IMR-90 (cell line): ENCODE measurements at regions not wholly inside any gene's neighbourhood (a gene's known extent, or its start where the extent isn't known, plus 50 kb on each side); places are given as distances from the start of the nearest gene placed in this dataset.
A peak's percentile ranks its signal among the peaks of the same experiment; 100 is the strongest.

Source experiments
- ATAC-seq: fragments of 200-7000 bp; cut with Tn5 transposase; 2 replicates; pipeline ENCODE4 v1.9.1; 2020; ENCODE audit warnings: low read depth, mild to moderate bottlenecking, moderate library complexity
- BruUV-seq: library from RNA; stranded (reverse); fragments of 400-500 nt; replicated peaks from 2 replicates; lab custom pipeline; 2021; lab: Mats Ljungman, UMichigan
- CTCF ChIA-PET: fragments of 300-600 bp; formaldehyde crosslinking; extraction: SDS; loops from one replicate; lab custom pipeline; 2021; ENCODE audit warnings: antibody characterized with exemption; lab: Yijun Ruan, JAX
- POLR2A ChIA-PET: fragments of 300-600 bp; sonication (Branson Sonifier 250); formaldehyde crosslinking; loops from one replicate; lab custom pipeline; 2022; ENCODE audit warnings: antibody characterized with exemption; ENCODE audit not compliant: unreplicated experiment; lab: Charles Lee
- DNase-seq: peaks from one replicate; pipeline ENCODE4 v3.0.0; 2013
- H2AFZ ChIP-seq: replicated peaks from 2 replicates; pipeline ENCODE3; 2013; ENCODE audit warnings: low read length, mild to moderate bottlenecking; ENCODE audit not compliant: poor library complexity
- H2AK5ac ChIP-seq: 2 replicates; pipeline ENCODE4 v1.6.1; 2013; ENCODE audit warnings: low read depth, low read length, inconsistent platforms
- H2AK9ac ChIP-seq: replicated peaks from 2 replicates; pipeline ENCODE3; 2013; ENCODE audit warnings: mild to moderate bottlenecking, low read depth, low read length, moderate library complexity; ENCODE audit not compliant: poor library complexity
- H2BK120ac ChIP-seq: 2 replicates; pipeline ENCODE4 v1.6.1; 2013; ENCODE audit warnings: low read depth, low read length, inconsistent platforms
- H2BK15ac ChIP-seq: 3 replicates; pipeline ENCODE4 v1.6.1; 2013; ENCODE audit warnings: low read depth, low read length, inconsistent platforms
- H2BK20ac ChIP-seq: 2 replicates; pipeline ENCODE4 v1.6.1; 2013; ENCODE audit warnings: low read depth, mild to moderate bottlenecking, inconsistent platforms, low read length, moderate library complexity
- H2BK5ac ChIP-seq: 2 replicates; pipeline ENCODE4 v1.6.1; 2013; ENCODE audit warnings: mild to moderate bottlenecking, low read depth, low read length, inconsistent platforms; ENCODE audit not compliant: poor library complexity, severe bottlenecking
- H3K14ac ChIP-seq: replicated peaks from 2 replicates; pipeline ENCODE4 v1.6.1; 2013; ENCODE audit warnings: low read depth, low read length, inconsistent platforms
- H3K18ac ChIP-seq: 2 replicates; pipeline ENCODE4 v1.6.1; 2013; ENCODE audit warnings: low read depth, low read length, control low read depth
- H3K23ac ChIP-seq: 2 replicates; pipeline ENCODE4 v1.6.1; 2013; ENCODE audit warnings: low read depth, low read length, inconsistent platforms
- H3K27ac ChIP-seq: 2 replicates; pipeline ENCODE4 v1.5.1; 2013; ENCODE audit warnings: mild to moderate bottlenecking, control low read depth, low read length; ENCODE audit not compliant: insufficient read depth
- H3K27me3 ChIP-seq: 2 replicates; pipeline ENCODE4 v1.6.1; 2013; ENCODE audit warnings: low read length; ENCODE audit not compliant: control insufficient read depth, insufficient read depth
- H3K36me3 ChIP-seq: 2 replicates; pipeline ENCODE4 v1.6.1; 2013; ENCODE audit warnings: low read length, mixed read lengths; ENCODE audit not compliant: control insufficient read depth, insufficient read depth
- H3K4ac ChIP-seq: 2 replicates; pipeline ENCODE4 v1.6.1; 2013; ENCODE audit warnings: low read depth, low read length, inconsistent platforms
- H3K4me1 ChIP-seq: 2 replicates; pipeline ENCODE4 v1.6.1; 2013; ENCODE audit warnings: low read length, mixed read lengths; ENCODE audit not compliant: control insufficient read depth, insufficient read depth
- H3K4me2 ChIP-seq: 2 replicates; pipeline ENCODE4 v1.6.1; 2013; ENCODE audit warnings: low read depth, mild to moderate bottlenecking, control low read depth, low read length, moderate library complexity
- H3K4me3 ChIP-seq: 2 replicates; pipeline ENCODE4 v1.5.1; 2013; ENCODE audit warnings: low read depth, mild to moderate bottlenecking, control low read depth, low read length, moderate library complexity; ENCODE audit not compliant: insufficient read depth
- H3K56ac ChIP-seq: 2 replicates; pipeline ENCODE4 v1.6.1; 2013; ENCODE audit warnings: low read length, inconsistent platforms; ENCODE audit not compliant: insufficient read depth; ENCODE audit errors: extremely low read depth
- H3K79me1 ChIP-seq, 2 experiments: 2 replicates each; pipeline ENCODE4 v1.6.1; 2013; ENCODE audit warnings: low read length in 2 of 2, inconsistent platforms in 1 of 2, low read depth in 1 of 2
- H3K9ac ChIP-seq: 2 replicates; pipeline ENCODE4 v1.6.1; 2013; ENCODE audit warnings: low read depth, low read length, control low read depth
- H3K9me1 ChIP-seq: 2 replicates; pipeline ENCODE4 v1.6.1; 2013; ENCODE audit warnings: low read length, inconsistent platforms; ENCODE audit not compliant: insufficient read depth
- H3K9me3 ChIP-seq: 2 replicates; pipeline ENCODE4 v1.6.1; 2013; ENCODE audit warnings: low read length; ENCODE audit not compliant: control insufficient read depth, insufficient read depth
- H4K20me1 ChIP-seq: 2 replicates; pipeline ENCODE4 v1.6.1; 2013; ENCODE audit warnings: low read length, inconsistent platforms; ENCODE audit not compliant: insufficient read depth
- H4K5ac ChIP-seq: 2 replicates; pipeline ENCODE4 v1.6.1; 2013; ENCODE audit warnings: mild to moderate bottlenecking, low read depth, low read length, control low read depth
- H4K8ac ChIP-seq, 2 experiments: 2 replicates each; pipeline ENCODE4 v1.6.1; 2013; ENCODE audit warnings: low read depth in 2 of 2, low read length in 2 of 2, control low read depth in 1 of 2, inconsistent platforms in 1 of 2
- H4K91ac ChIP-seq: 2 replicates; pipeline ENCODE4 v1.6.1; 2013; ENCODE audit warnings: low read depth, low read length, inconsistent platforms; ENCODE audit not compliant: insufficient read depth
- BHLHE40 ChIP-seq: fragments of 150-350 bp; IDR thresholded peaks from 2 replicates; pipeline ENCODE4 v1.6.1; 2016; ENCODE audit warnings: mild to moderate bottlenecking, low read depth, low read length
- CEBPB ChIP-seq: IDR thresholded peaks from 2 replicates; pipeline ENCODE4 v1.6.1; 2012; ENCODE audit warnings: low read depth, low read length, improper control_type of control experiment
- CHD1 ChIP-seq: IDR thresholded peaks from 2 replicates; pipeline ENCODE4 v1.6.1; 2012; ENCODE audit warnings: low read depth, low read length, improper control_type of control experiment
- CTCF ChIP-seq: conservative IDR thresholded peaks from 2 replicates; pipeline ENCODE4 v1.5.1; 2012; ENCODE audit warnings: mild to moderate bottlenecking, low read depth, low read length, improper control_type of control experiment
- ELK1 ChIP-seq: fragments of 150-350 bp; IDR thresholded peaks from 2 replicates; pipeline ENCODE4 v1.6.1; 2016; ENCODE audit warnings: low read depth, mild to moderate bottlenecking, low read length, moderate library complexity, borderline replicate concordance
- FOS ChIP-seq: fragments of 150-350 bp; IDR thresholded peaks from 2 replicates; pipeline ENCODE4 v1.6.1; 2016; ENCODE audit warnings: low read depth, low read length
- MAFK ChIP-seq: IDR thresholded peaks from 2 replicates; pipeline ENCODE4 v1.6.1; 2012; ENCODE audit warnings: low read depth, low read length, improper control_type of control experiment
- MAZ ChIP-seq: IDR thresholded peaks from 2 replicates; pipeline ENCODE4 v1.6.1; 2012; ENCODE audit warnings: low read depth, mild to moderate bottlenecking, low read length, improper control_type of control experiment, moderate library complexity, borderline replicate concordance
- MXI1 ChIP-seq: IDR thresholded peaks from 2 replicates; pipeline ENCODE4 v1.6.1; 2012; ENCODE audit warnings: low read depth, mild to moderate bottlenecking, low read length, moderate library complexity, borderline replicate concordance
- NFE2L2 ChIP-seq: fragments of 150-350 bp; IDR thresholded peaks from 2 replicates; pipeline ENCODE4 v1.6.1; 2016; ENCODE audit warnings: low read depth, mild to moderate bottlenecking, low read length
- POLR2A ChIP-seq: IDR thresholded peaks from 2 replicates; pipeline ENCODE4 v1.6.1; 2012; ENCODE audit warnings: mild to moderate bottlenecking, low read depth, low read length
- RAD21 ChIP-seq: IDR thresholded peaks from 2 replicates; pipeline ENCODE4 v1.6.1; 2012; ENCODE audit warnings: low read length, improper control_type of control experiment
- RCOR1 ChIP-seq: IDR thresholded peaks from 2 replicates; pipeline ENCODE4 v1.6.1; 2012; ENCODE audit warnings: mild to moderate bottlenecking, low read length, improper control_type of control experiment; ENCODE audit not compliant: insufficient replicate concordance
- RFX5 ChIP-seq: IDR thresholded peaks from 2 replicates; pipeline ENCODE4 v1.8.0; 2012; ENCODE audit warnings: low read depth, mild to moderate bottlenecking, low read length, moderate library complexity
- SMC3 ChIP-seq: fragments of 150-350 bp; IDR thresholded peaks from 2 replicates; pipeline ENCODE4 v1.6.1; 2016; ENCODE audit warnings: low read depth, mild to moderate bottlenecking, antibody characterized with exemption, low read length, moderate library complexity
- USF2 ChIP-seq: fragments of 150-350 bp; IDR thresholded peaks from 2 replicates; pipeline ENCODE4 v1.6.1; 2017; ENCODE audit warnings: mild to moderate bottlenecking, antibody characterized with exemption, low read length, low read depth
- WGBS, 2 experiments: methylation state at CpG; one replicate each; pipeline versions ENCODE4 v1.1.5 to v1.1.7; 2013; ENCODE audit warnings: missing lambda C conversion rate in 2 of 2; ENCODE audit not compliant: insufficient read length in 1 of 2; ENCODE audit errors: extremely low coverage in 2 of 2; 5-methylcytosine and 5-hydroxymethylcytosine counted together
- dilution Hi-C: fragments of 300-500 bp; cut with HindIII; formaldehyde crosslinking; loops from one replicate; pipeline ENCODE4 v1.14.3; 2018; ENCODE audit warnings: low sequenced_read_pairs; ENCODE audit not compliant: unreplicated experiment
- in situ Hi-C: fragments of 300-500 bp; cut with MboI; formaldehyde crosslinking; loops from 3 replicates; pipeline ENCODE4 v1.14.3; 2019; ENCODE audit warnings: low sequenced_read_pairs, inconsistent platforms, mixed read lengths
- intact Hi-C: fragments of 100-400 bp; cut with micrococcal nuclease; formaldehyde crosslinking; loops from 2 replicates; pipeline ENCODE4 v1.10.0; 2022

- intact Hi-C loops, result no loop called here
- dilution Hi-C loops, result no loop called here
- H4K8ac ChIP-seq, result peak overlapping the region in 1 of 2 experiments; percentile 33; a peak in 1 of 4 replicates
- no peak for ATAC-seq
- DNase-seq, result no peak
- WGBS, 2 experiments, result no CpG with 5 or more reads among the region's 2 CpGs
- H3K4me1 ChIP-seq, result peaks cover 21% of the 10 kb centered on the region
- H3K4me2 ChIP-seq, result no peak overlapping the region
- peak overlapping the region; percentile 52; the same call in 1 of the 2 replicates for H3K27ac ChIP-seq
- peak overlapping the region; percentile 84; the same call in 1 of the 2 replicates for H3K14ac ChIP-seq
- H3K9ac ChIP-seq, result no peak overlapping the region
- H3K56ac ChIP-seq, result no peak overlapping the region
- H2AFZ ChIP-seq, result no peak overlapping the region
- H3K9me1 ChIP-seq, result peaks cover 13% of the 10 kb centered on the region
- no peak overlapping the region for H2AK5ac ChIP-seq
- H3K36me3 ChIP-seq, result no peaks in the 10 kb centered on the region; the same call in 1 of the 2 replicates
- peak overlapping the region; percentile 37 for H2BK120ac ChIP-seq
- H3K4ac ChIP-seq, result peak overlapping the region; percentile 70; the same call in 1 of the 2 replicates
- H2BK15ac ChIP-seq, result peak overlapping the region; percentile 68; the same call in 1 of the 3 replicates
- H2BK5ac ChIP-seq, result no peak overlapping the region
- no peaks in the 10 kb centered on the region for H3K9me3 ChIP-seq
- no peaks in the 10 kb centered on the region for H3K27me3 ChIP-seq
- CTCF ChIA-PET, result interaction anchor here (1.0 kb wide), 1 partner anchor 31 kb away, joined by 3 read pairs; no protein-coding TSS in a partner anchor
- H3K79me1 ChIP-seq, result peaks cover 19 to 55% of the 10 kb centered on the region in 2 experiments
- POLR2A ChIA-PET, result no interaction called here
- no peak overlapping the region for H3K23ac ChIP-seq
- H2BK20ac ChIP-seq, result no peak overlapping the region
- no peak overlapping the region for H3K4me3 ChIP-seq
- in situ Hi-C loops, result no loop called here
- H2AK9ac ChIP-seq, result no peak overlapping the region
- no peak overlapping the region; the same call in 1 of the 2 replicates for H4K5ac ChIP-seq
- peak overlapping the region; percentile 40; the same call in 1 of the 2 replicates for H4K91ac ChIP-seq
- peaks cover 12% of the 10 kb centered on the region for H4K20me1 ChIP-seq
- BruUV-seq, result no TSS peak
- TF ChIP-seq MAFK (no peak), POLR2A (no peak), CHD1 (no peak), RFX5 (no peak), RCOR1 (no peak), MAZ (no peak), CEBPB (no peak), RAD21 (no peak), CTCF (no peak), ELK1 (no peak), USF2 (no peak), MXI1 (no peak), NFE2L2 (no peak), SMC3 (no peak), FOS (no peak), BHLHE40 (no peak)
- H3K18ac ChIP-seq, result no peak overlapping the region
These were observed 139.9 kb upstream of the SLC4A4 start for GRCh38 chr4:71198958-71199357.
